HUES6 (cell line): ENCODE measurements at regions not wholly inside any gene's neighbourhood (a gene's known extent, or its start where the extent isn't known, plus 50 kb on each side); places are given as distances from the start of the nearest gene placed in this dataset.

ENCODE experiments used
- H3K27ac ChIP-seq: 2 replicates; pipeline ENCODE4 v1.7.0; 2013; ENCODE audit warnings: low read depth, mild to moderate bottlenecking, low read length, inconsistent platforms
- H3K27me3 ChIP-seq: 2 replicates; pipeline ENCODE4 v1.6.1; 2013; ENCODE audit warnings: low read length; ENCODE audit not compliant: control insufficient read depth, insufficient read depth
- H3K36me3 ChIP-seq: 2 replicates; pipeline ENCODE4 v1.6.1; 2013; ENCODE audit warnings: low read length; ENCODE audit not compliant: control insufficient read depth, insufficient read depth
- H3K4me1 ChIP-seq: 2 replicates; pipeline ENCODE4 v1.6.1; 2013; ENCODE audit warnings: low read length; ENCODE audit not compliant: control insufficient read depth, insufficient read depth
- H3K4me3 ChIP-seq: 2 replicates; pipeline ENCODE4 v1.5.1; 2013; ENCODE audit warnings: low read depth, low read length
- H3K9ac ChIP-seq: one replicate; pipeline ENCODE4 v1.6.1; 2013; ENCODE audit warnings: mild to moderate bottlenecking, low read length
- H3K9me3 ChIP-seq: 2 replicates; pipeline ENCODE4 v1.6.1; 2013; ENCODE audit warnings: low read depth, low read length; ENCODE audit not compliant: control insufficient read depth, insufficient read depth

GRCh38 chr9:28378231-28378630, 805.0 kb upstream of the C9orf72 start:
- Histone ChIP-seq H3K27ac (no peak overlapping the region), H3K27me3 (no peaks in the 10 kb centered on the region), H3K9me3 (no peaks in the 10 kb centered on the region), H3K9ac (no peak overlapping the region), H3K36me3 (no peaks in the 10 kb centered on the region), H3K4me3 (no peak overlapping the region), H3K4me1 (no peaks in the 10 kb centered on the region)

- H3K9ac ChIP-seq = no peak overlapping the region
- no peak overlapping the region for H3K4me3 ChIP-seq
- no peaks in the 10 kb centered on the region for H3K9me3 ChIP-seq
- no peak overlapping the region for H3K27ac ChIP-seq
- no peaks in the 10 kb centered on the region for H3K27me3 ChIP-seq
- H3K4me1 ChIP-seq = no peaks in the 10 kb centered on the region
- no peaks in the 10 kb centered on the region for H3K36me3 ChIP-seq
Measured at GRCh38 chr9:28379082-28379481, 805.8 kb upstream of the C9orf72 start.

- H3K4me3 ChIP-seq = no peak overlapping the region
- 0 out of 2 replicates have a peak overlapping the region, but pooled peaks have one; percentile 19 for H3K27ac ChIP-seq
- H3K27me3 ChIP-seq = no peaks in the 10 kb centered on the region
- H3K9me3 ChIP-seq = 0 out of 2 replicates have a peak, but pooled peaks cover 5% of the 10 kb centered on the region
- H3K36me3 ChIP-seq = no peaks in the 10 kb centered on the region
- no peaks in the 10 kb centered on the region for H3K4me1 ChIP-seq
- no peak overlapping the region for H3K9ac ChIP-seq
Measured at GRCh38 chr9:28389411-28389810, 816.1 kb upstream of the C9orf72 start.

- Histone ChIP-seq H3K36me3 (no peaks in the 10 kb centered on the region), H3K27me3 (no peaks in the 10 kb centered on the region), H3K4me1 (no peaks in the 10 kb centered on the region), H3K9me3 (no peaks in the 10 kb centered on the region), H3K9ac (no peak overlapping the region), H3K27ac (no peak overlapping the region), H3K4me3 (no peak overlapping the region)
Measured at GRCh38 chr9:28394774-28395173, 821.5 kb upstream of the C9orf72 start.

- Histone ChIP-seq H3K27me3 (no peaks in the 10 kb centered on the region), H3K36me3 (no peaks in the 10 kb centered on the region), H3K9ac (no peak overlapping the region), H3K4me1 (no peaks in the 10 kb centered on the region), H3K9me3 (no peaks in the 10 kb centered on the region), H3K27ac (no peak overlapping the region), H3K4me3 (no peak overlapping the region)
Measured at GRCh38 chr9:28396058-28396457, 822.8 kb upstream of the C9orf72 start.

- Histone ChIP-seq H3K36me3 (no peaks in the 10 kb centered on the region), H3K9me3 (no peaks in the 10 kb centered on the region), H3K27ac (no peak overlapping the region), H3K4me1 (no peaks in the 10 kb centered on the region), H3K9ac (no peak overlapping the region), H3K4me3 (no peak overlapping the region), H3K27me3 (no peaks in the 10 kb centered on the region)
Measured at GRCh38 chr9:28407351-28407750, 834.1 kb upstream of the C9orf72 start.

- Histone ChIP-seq H3K36me3 (no peaks in the 10 kb centered on the region), H3K4me3 (no peak overlapping the region), H3K27ac (no peak overlapping the region), H3K9me3 (no peaks in the 10 kb centered on the region), H3K4me1 (no peaks in the 10 kb centered on the region), H3K9ac (no peak overlapping the region), H3K27me3 (no peaks in the 10 kb centered on the region)
Measured at GRCh38 chr9:28409919-28410318, 836.6 kb upstream of the C9orf72 start.

- H3K36me3 ChIP-seq = no peaks in the 10 kb centered on the region
- H3K4me1 ChIP-seq = no peaks in the 10 kb centered on the region
- H3K9me3 ChIP-seq = no peaks in the 10 kb centered on the region
- no peak overlapping the region for H3K27ac ChIP-seq
- H3K9ac ChIP-seq = no peak overlapping the region
- H3K4me3 ChIP-seq = no peak overlapping the region
- no peaks in the 10 kb centered on the region for H3K27me3 ChIP-seq
Measured at GRCh38 chr9:28410411-28410810, 837.1 kb upstream of the C9orf72 start.

- no peak overlapping the region for H3K4me3 ChIP-seq
- H3K27ac ChIP-seq = no peak overlapping the region
- no peaks in the 10 kb centered on the region for H3K4me1 ChIP-seq
- no peaks in the 10 kb centered on the region for H3K36me3 ChIP-seq
- H3K9me3 ChIP-seq = no peaks in the 10 kb centered on the region
- no peaks in the 10 kb centered on the region for H3K27me3 ChIP-seq
- H3K9ac ChIP-seq = no peak overlapping the region
Measured at GRCh38 chr9:28413471-28413870, 840.2 kb upstream of the C9orf72 start.

GRCh38 chr9:28423255-28423654, 850.0 kb upstream of the C9orf72 start:
- Histone ChIP-seq H3K4me1 (no peaks in the 10 kb centered on the region), H3K9ac (no peak overlapping the region), H3K27me3 (no peaks in the 10 kb centered on the region), H3K9me3 (no peaks in the 10 kb centered on the region), H3K27ac (no peak overlapping the region), H3K36me3 (no peaks in the 10 kb centered on the region), H3K4me3 (no peak overlapping the region)

- H3K27ac ChIP-seq = no peak overlapping the region
- H3K4me1 ChIP-seq = peaks cover 5% of the 10 kb centered on the region; the same call in 1 of the 2 replicates
- no peaks in the 10 kb centered on the region for H3K27me3 ChIP-seq
- no peaks in the 10 kb centered on the region for H3K36me3 ChIP-seq
- H3K9ac ChIP-seq = no peak overlapping the region
- no peak overlapping the region for H3K4me3 ChIP-seq
- H3K9me3 ChIP-seq = no peaks in the 10 kb centered on the region
Measured at GRCh38 chr9:28435456-28435855, 862.2 kb upstream of the C9orf72 start.

- no peak overlapping the region for H3K27ac ChIP-seq
- H3K36me3 ChIP-seq = no peaks in the 10 kb centered on the region
- H3K9ac ChIP-seq = no peak overlapping the region
- no peak overlapping the region for H3K4me3 ChIP-seq
- H3K4me1 ChIP-seq = peaks cover 5% of the 10 kb centered on the region; the same call in 1 of the 2 replicates
- H3K9me3 ChIP-seq = peaks cover 13% of the 10 kb centered on the region
- H3K27me3 ChIP-seq = no peaks in the 10 kb centered on the region
Measured at GRCh38 chr9:28439688-28440087, 866.4 kb upstream of the C9orf72 start.
